IMR-90 (cell line): ENCODE measurements at regions not wholly inside any gene's neighbourhood (a gene's known extent, or its start where the extent isn't known, plus 50 kb on each side); places are given as distances from the start of the nearest gene placed in this dataset.

Experiments used
- ATAC-seq: fragments of 200-7000 bp; cut with Tn5 transposase; 2 replicates; pipeline ENCODE4 v1.9.1; 2020; ENCODE audit warnings: low read depth, mild to moderate bottlenecking, moderate library complexity
- BruUV-seq: library from RNA; stranded (reverse); fragments of 400-500 nt; replicated peaks from 2 replicates; lab custom pipeline; 2021; lab: Mats Ljungman, UMichigan
- CTCF ChIA-PET: fragments of 300-600 bp; formaldehyde crosslinking; extraction: SDS; loops from one replicate; lab custom pipeline; 2021; ENCODE audit warnings: antibody characterized with exemption; lab: Yijun Ruan, JAX
- POLR2A ChIA-PET: fragments of 300-600 bp; sonication (Branson Sonifier 250); formaldehyde crosslinking; loops from one replicate; lab custom pipeline; 2022; ENCODE audit warnings: antibody characterized with exemption; ENCODE audit not compliant: unreplicated experiment; lab: Charles Lee
- DNase-seq: peaks from one replicate; pipeline ENCODE4 v3.0.0; 2013
- H2AFZ ChIP-seq: replicated peaks from 2 replicates; pipeline ENCODE3; 2013; ENCODE audit warnings: low read length, mild to moderate bottlenecking; ENCODE audit not compliant: poor library complexity
- H2AK5ac ChIP-seq: 2 replicates; pipeline ENCODE4 v1.6.1; 2013; ENCODE audit warnings: low read depth, low read length, inconsistent platforms
- H2AK9ac ChIP-seq: replicated peaks from 2 replicates; pipeline ENCODE3; 2013; ENCODE audit warnings: mild to moderate bottlenecking, low read depth, low read length, moderate library complexity; ENCODE audit not compliant: poor library complexity
- H2BK120ac ChIP-seq: 2 replicates; pipeline ENCODE4 v1.6.1; 2013; ENCODE audit warnings: low read depth, low read length, inconsistent platforms
- H2BK15ac ChIP-seq: 3 replicates; pipeline ENCODE4 v1.6.1; 2013; ENCODE audit warnings: low read depth, low read length, inconsistent platforms
- H2BK20ac ChIP-seq: 2 replicates; pipeline ENCODE4 v1.6.1; 2013; ENCODE audit warnings: low read depth, mild to moderate bottlenecking, inconsistent platforms, low read length, moderate library complexity
- H2BK5ac ChIP-seq: 2 replicates; pipeline ENCODE4 v1.6.1; 2013; ENCODE audit warnings: mild to moderate bottlenecking, low read depth, low read length, inconsistent platforms; ENCODE audit not compliant: poor library complexity, severe bottlenecking
- H3K14ac ChIP-seq: replicated peaks from 2 replicates; pipeline ENCODE4 v1.6.1; 2013; ENCODE audit warnings: low read depth, low read length, inconsistent platforms
- H3K18ac ChIP-seq: 2 replicates; pipeline ENCODE4 v1.6.1; 2013; ENCODE audit warnings: low read depth, low read length, control low read depth
- H3K23ac ChIP-seq: 2 replicates; pipeline ENCODE4 v1.6.1; 2013; ENCODE audit warnings: low read depth, low read length, inconsistent platforms
- H3K27ac ChIP-seq: 2 replicates; pipeline ENCODE4 v1.5.1; 2013; ENCODE audit warnings: mild to moderate bottlenecking, control low read depth, low read length; ENCODE audit not compliant: insufficient read depth
- H3K27me3 ChIP-seq: 2 replicates; pipeline ENCODE4 v1.6.1; 2013; ENCODE audit warnings: low read length; ENCODE audit not compliant: control insufficient read depth, insufficient read depth
- H3K36me3 ChIP-seq: 2 replicates; pipeline ENCODE4 v1.6.1; 2013; ENCODE audit warnings: low read length, mixed read lengths; ENCODE audit not compliant: control insufficient read depth, insufficient read depth
- H3K4ac ChIP-seq: 2 replicates; pipeline ENCODE4 v1.6.1; 2013; ENCODE audit warnings: low read depth, low read length, inconsistent platforms
- H3K4me1 ChIP-seq: 2 replicates; pipeline ENCODE4 v1.6.1; 2013; ENCODE audit warnings: low read length, mixed read lengths; ENCODE audit not compliant: control insufficient read depth, insufficient read depth
- H3K4me2 ChIP-seq: 2 replicates; pipeline ENCODE4 v1.6.1; 2013; ENCODE audit warnings: low read depth, mild to moderate bottlenecking, control low read depth, low read length, moderate library complexity
- H3K4me3 ChIP-seq: 2 replicates; pipeline ENCODE4 v1.5.1; 2013; ENCODE audit warnings: low read depth, mild to moderate bottlenecking, control low read depth, low read length, moderate library complexity; ENCODE audit not compliant: insufficient read depth
- H3K56ac ChIP-seq: 2 replicates; pipeline ENCODE4 v1.6.1; 2013; ENCODE audit warnings: low read length, inconsistent platforms; ENCODE audit not compliant: insufficient read depth; ENCODE audit errors: extremely low read depth
- H3K79me1 ChIP-seq, 2 experiments: 2 replicates each; pipeline ENCODE4 v1.6.1; 2013; ENCODE audit warnings: low read length in 2 of 2, inconsistent platforms in 1 of 2, low read depth in 1 of 2
- H3K9ac ChIP-seq: 2 replicates; pipeline ENCODE4 v1.6.1; 2013; ENCODE audit warnings: low read depth, low read length, control low read depth
- H3K9me1 ChIP-seq: 2 replicates; pipeline ENCODE4 v1.6.1; 2013; ENCODE audit warnings: low read length, inconsistent platforms; ENCODE audit not compliant: insufficient read depth
- H3K9me3 ChIP-seq: 2 replicates; pipeline ENCODE4 v1.6.1; 2013; ENCODE audit warnings: low read length; ENCODE audit not compliant: control insufficient read depth, insufficient read depth
- H4K20me1 ChIP-seq: 2 replicates; pipeline ENCODE4 v1.6.1; 2013; ENCODE audit warnings: low read length, inconsistent platforms; ENCODE audit not compliant: insufficient read depth
- H4K5ac ChIP-seq: 2 replicates; pipeline ENCODE4 v1.6.1; 2013; ENCODE audit warnings: mild to moderate bottlenecking, low read depth, low read length, control low read depth
- H4K8ac ChIP-seq, 2 experiments: 2 replicates each; pipeline ENCODE4 v1.6.1; 2013; ENCODE audit warnings: low read depth in 2 of 2, low read length in 2 of 2, control low read depth in 1 of 2, inconsistent platforms in 1 of 2
- H4K91ac ChIP-seq: 2 replicates; pipeline ENCODE4 v1.6.1; 2013; ENCODE audit warnings: low read depth, low read length, inconsistent platforms; ENCODE audit not compliant: insufficient read depth
- CEBPB ChIP-seq: IDR thresholded peaks from 2 replicates; pipeline ENCODE4 v1.6.1; 2012; ENCODE audit warnings: low read depth, low read length, improper control_type of control experiment
- CHD1 ChIP-seq: IDR thresholded peaks from 2 replicates; pipeline ENCODE4 v1.6.1; 2012; ENCODE audit warnings: low read depth, low read length, improper control_type of control experiment
- FOS ChIP-seq: fragments of 150-350 bp; IDR thresholded peaks from 2 replicates; pipeline ENCODE4 v1.6.1; 2016; ENCODE audit warnings: low read depth, low read length
- MAFK ChIP-seq: IDR thresholded peaks from 2 replicates; pipeline ENCODE4 v1.6.1; 2012; ENCODE audit warnings: low read depth, low read length, improper control_type of control experiment
- MAZ ChIP-seq: IDR thresholded peaks from 2 replicates; pipeline ENCODE4 v1.6.1; 2012; ENCODE audit warnings: low read depth, mild to moderate bottlenecking, low read length, improper control_type of control experiment, moderate library complexity, borderline replicate concordance
- MXI1 ChIP-seq: IDR thresholded peaks from 2 replicates; pipeline ENCODE4 v1.6.1; 2012; ENCODE audit warnings: low read depth, mild to moderate bottlenecking, low read length, moderate library complexity, borderline replicate concordance
- NFE2L2 ChIP-seq: fragments of 150-350 bp; IDR thresholded peaks from 2 replicates; pipeline ENCODE4 v1.6.1; 2016; ENCODE audit warnings: low read depth, mild to moderate bottlenecking, low read length
- POLR2A ChIP-seq: IDR thresholded peaks from 2 replicates; pipeline ENCODE4 v1.6.1; 2012; ENCODE audit warnings: mild to moderate bottlenecking, low read depth, low read length
- RCOR1 ChIP-seq: IDR thresholded peaks from 2 replicates; pipeline ENCODE4 v1.6.1; 2012; ENCODE audit warnings: mild to moderate bottlenecking, low read length, improper control_type of control experiment; ENCODE audit not compliant: insufficient replicate concordance
- RFX5 ChIP-seq: IDR thresholded peaks from 2 replicates; pipeline ENCODE4 v1.8.0; 2012; ENCODE audit warnings: low read depth, mild to moderate bottlenecking, low read length, moderate library complexity
- SMC3 ChIP-seq: fragments of 150-350 bp; IDR thresholded peaks from 2 replicates; pipeline ENCODE4 v1.6.1; 2016; ENCODE audit warnings: low read depth, mild to moderate bottlenecking, antibody characterized with exemption, low read length, moderate library complexity
- WGBS, 2 experiments: methylation state at CpG; one replicate each; pipeline versions ENCODE4 v1.1.5 to v1.1.7; 2013; ENCODE audit warnings: missing lambda C conversion rate in 2 of 2; ENCODE audit not compliant: insufficient read length in 1 of 2; ENCODE audit errors: extremely low coverage in 2 of 2; 5-methylcytosine and 5-hydroxymethylcytosine counted together
- dilution Hi-C: fragments of 300-500 bp; cut with HindIII; formaldehyde crosslinking; loops from one replicate; pipeline ENCODE4 v1.14.3; 2018; ENCODE audit warnings: low sequenced_read_pairs; ENCODE audit not compliant: unreplicated experiment
- in situ Hi-C: fragments of 300-500 bp; cut with MboI; formaldehyde crosslinking; loops from 3 replicates; pipeline ENCODE4 v1.14.3; 2019; ENCODE audit warnings: low sequenced_read_pairs, inconsistent platforms, mixed read lengths
- intact Hi-C: fragments of 100-400 bp; cut with micrococcal nuclease; formaldehyde crosslinking; loops from 2 replicates; pipeline ENCODE4 v1.10.0; 2022
- TF ChIP-seq, protein P1 (sequence below): fragments of 150-350 bp; IDR thresholded peaks from 2 replicates; pipeline ENCODE4 v1.6.1; 2017; ENCODE audit warnings: mild to moderate bottlenecking, antibody characterized with exemption, low read length, low read depth
- TF ChIP-seq, protein P2 (sequence below): fragments of 150-350 bp; IDR thresholded peaks from 2 replicates; pipeline ENCODE4 v1.6.1; 2016; ENCODE audit warnings: low read depth, mild to moderate bottlenecking, low read length, moderate library complexity, borderline replicate concordance
- TF ChIP-seq, protein P3 (sequence below): conservative IDR thresholded peaks from 2 replicates; pipeline ENCODE4 v1.5.1; 2012; ENCODE audit warnings: mild to moderate bottlenecking, low read depth, low read length, improper control_type of control experiment

DNA sequence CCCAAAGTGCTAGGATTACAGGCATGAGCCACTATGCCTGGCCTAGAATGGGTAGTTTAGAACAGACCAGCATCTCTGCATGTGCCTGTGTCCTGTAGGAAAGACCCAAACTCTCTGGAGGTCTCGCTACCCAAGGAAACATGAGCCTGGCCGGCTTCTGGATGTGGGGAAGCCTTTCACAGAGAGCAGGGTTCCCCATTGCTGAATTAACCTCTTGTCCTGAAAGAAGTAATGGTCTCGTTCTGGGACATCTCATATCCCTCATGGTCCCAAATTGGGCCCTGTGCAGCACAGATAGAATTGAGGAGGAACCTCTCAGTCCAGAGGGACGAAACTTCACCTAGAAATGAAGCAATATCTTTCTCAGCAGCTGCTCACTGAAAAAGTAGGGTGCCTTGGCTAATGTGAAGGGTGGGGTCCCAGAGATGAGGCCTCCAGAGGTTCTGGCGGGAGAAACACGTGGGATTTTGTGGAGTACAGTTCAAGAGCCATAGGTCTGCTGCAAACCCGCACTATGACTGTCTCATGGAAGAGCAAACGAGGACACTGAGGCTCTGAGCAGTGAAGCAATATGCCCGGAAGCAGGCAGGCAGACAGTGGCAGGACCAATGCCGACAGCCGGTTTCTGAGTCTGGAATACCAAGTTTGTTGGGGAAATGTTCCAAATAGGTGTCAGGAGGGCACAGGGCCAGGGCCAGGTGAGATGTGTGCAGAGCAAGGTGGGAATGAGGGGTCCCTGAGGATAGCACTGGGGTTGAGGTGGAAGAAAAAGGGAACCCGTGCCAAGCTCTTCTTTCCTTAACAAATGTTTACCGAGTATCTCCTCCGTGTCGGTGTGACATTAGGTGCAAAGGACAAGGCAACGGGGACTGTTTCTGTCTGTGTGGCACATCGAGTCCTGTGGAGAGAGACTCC lies 121.0 kb upstream of the TWIST2 start:
- no peak overlapping the region for H4K5ac ChIP-seq
- H3K4me3 ChIP-seq, result no peak overlapping the region
- no peak overlapping the region for H3K9ac ChIP-seq
- intact Hi-C loops, result loop anchor here (10.0 kb wide), 3 partner anchors 248 to 352 kb away; no protein-coding TSS in a partner anchor
- no TSS peak for BruUV-seq
- dilution Hi-C loops, result no loop called here
- H3K36me3 ChIP-seq, result no peaks in the 10 kb centered on the region
- H2BK5ac ChIP-seq, result no peak overlapping the region
- H3K4me1 ChIP-seq, result peaks cover 19% of the 10 kb centered on the region; the same call in 1 of the 2 replicates
- H4K91ac ChIP-seq, result no peak overlapping the region
- no peak overlapping the region for H2BK120ac ChIP-seq
- peaks cover 2% of the 10 kb centered on the region; the same call in 1 of the 2 replicates for H3K27me3 ChIP-seq
- no peak overlapping the region for H3K14ac ChIP-seq
- H4K8ac ChIP-seq, result no peak overlapping the region
- TF ChIP-seq, protein P1, sequence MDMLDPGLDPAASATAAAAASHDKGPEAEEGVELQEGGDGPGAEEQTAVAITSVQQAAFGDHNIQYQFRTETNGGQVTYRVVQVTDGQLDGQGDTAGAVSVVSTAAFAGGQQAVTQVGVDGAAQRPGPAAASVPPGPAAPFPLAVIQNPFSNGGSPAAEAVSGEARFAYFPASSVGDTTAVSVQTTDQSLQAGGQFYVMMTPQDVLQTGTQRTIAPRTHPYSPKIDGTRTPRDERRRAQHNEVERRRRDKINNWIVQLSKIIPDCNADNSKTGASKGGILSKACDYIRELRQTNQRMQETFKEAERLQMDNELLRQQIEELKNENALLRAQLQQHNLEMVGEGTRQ, result no peak
- no peak for TF ChIP-seq SMC3
- TF ChIP-seq, protein P2, sequence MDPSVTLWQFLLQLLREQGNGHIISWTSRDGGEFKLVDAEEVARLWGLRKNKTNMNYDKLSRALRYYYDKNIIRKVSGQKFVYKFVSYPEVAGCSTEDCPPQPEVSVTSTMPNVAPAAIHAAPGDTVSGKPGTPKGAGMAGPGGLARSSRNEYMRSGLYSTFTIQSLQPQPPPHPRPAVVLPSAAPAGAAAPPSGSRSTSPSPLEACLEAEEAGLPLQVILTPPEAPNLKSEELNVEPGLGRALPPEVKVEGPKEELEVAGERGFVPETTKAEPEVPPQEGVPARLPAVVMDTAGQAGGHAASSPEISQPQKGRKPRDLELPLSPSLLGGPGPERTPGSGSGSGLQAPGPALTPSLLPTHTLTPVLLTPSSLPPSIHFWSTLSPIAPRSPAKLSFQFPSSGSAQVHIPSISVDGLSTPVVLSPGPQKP, result no peak
- TF ChIP-seq MAFK, result no peak
- TF ChIP-seq NFE2L2, result no peak
- TF ChIP-seq RFX5, result no peak
- TF ChIP-seq, protein P3, sequence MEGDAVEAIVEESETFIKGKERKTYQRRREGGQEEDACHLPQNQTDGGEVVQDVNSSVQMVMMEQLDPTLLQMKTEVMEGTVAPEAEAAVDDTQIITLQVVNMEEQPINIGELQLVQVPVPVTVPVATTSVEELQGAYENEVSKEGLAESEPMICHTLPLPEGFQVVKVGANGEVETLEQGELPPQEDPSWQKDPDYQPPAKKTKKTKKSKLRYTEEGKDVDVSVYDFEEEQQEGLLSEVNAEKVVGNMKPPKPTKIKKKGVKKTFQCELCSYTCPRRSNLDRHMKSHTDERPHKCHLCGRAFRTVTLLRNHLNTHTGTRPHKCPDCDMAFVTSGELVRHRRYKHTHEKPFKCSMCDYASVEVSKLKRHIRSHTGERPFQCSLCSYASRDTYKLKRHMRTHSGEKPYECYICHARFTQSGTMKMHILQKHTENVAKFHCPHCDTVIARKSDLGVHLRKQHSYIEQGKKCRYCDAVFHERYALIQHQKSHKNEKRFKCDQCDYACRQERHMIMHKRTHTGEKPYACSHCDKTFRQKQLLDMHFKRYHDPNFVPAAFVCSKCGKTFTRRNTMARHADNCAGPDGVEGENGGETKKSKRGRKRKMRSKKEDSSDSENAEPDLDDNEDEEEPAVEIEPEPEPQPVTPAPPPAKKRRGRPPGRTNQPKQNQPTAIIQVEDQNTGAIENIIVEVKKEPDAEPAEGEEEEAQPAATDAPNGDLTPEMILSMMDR, result no peak
- TF ChIP-seq CHD1, result no peak
- TF ChIP-seq MXI1, result no peak
- no peak for TF ChIP-seq MAZ
- no peak for TF ChIP-seq CEBPB
- no peak for TF ChIP-seq POLR2A
- TF ChIP-seq FOS, result no peak
- no peak for TF ChIP-seq RCOR1
- peaks cover 8% of the 10 kb centered on the region; the same call in 1 of the 2 replicates for H3K9me1 ChIP-seq
- H3K4me2 ChIP-seq, result no peak overlapping the region
- H3K27ac ChIP-seq, result no peak overlapping the region
- no peaks in the 10 kb centered on the region for H3K79me1 ChIP-seq
- 69% methylated on average over 7 of the region's 17 CpGs; no CpG with 5 or more reads in 1 of the 2 experiments for WGBS, 2 experiments
- H2AK5ac ChIP-seq, result no peak overlapping the region
- POLR2A ChIA-PET, result no interaction called here
- no peak overlapping the region for H3K56ac ChIP-seq
- in situ Hi-C loops, result no loop called here
- no peak overlapping the region for H3K23ac ChIP-seq
- H3K18ac ChIP-seq, result no peak overlapping the region
- no peak overlapping the region for H2AK9ac ChIP-seq
- CTCF ChIA-PET, result no interaction called here
- peaks cover 4% of the 10 kb centered on the region; the same call in 1 of the 2 replicates for H3K9me3 ChIP-seq
- no peak for DNase-seq
- H2AFZ ChIP-seq, result no peak overlapping the region
- no peak overlapping the region for H3K4ac ChIP-seq
- no peak overlapping the region for H2BK15ac ChIP-seq
- H2BK20ac ChIP-seq, result no peak overlapping the region
- no peak for ATAC-seq
- H4K20me1 ChIP-seq, result no peaks in the 10 kb centered on the region
